IMR-90 (cell line): ENCODE measurements at regions not wholly inside any gene's neighbourhood (a gene's known extent, or its start where the extent isn't known, plus 50 kb on each side); places are given as distances from the start of the nearest gene placed in this dataset.

Experiments used
- ATAC-seq: fragments of 200-7000 bp; cut with Tn5 transposase; 2 replicates; pipeline ENCODE4 v1.9.1; 2020; ENCODE audit warnings: low read depth, mild to moderate bottlenecking, moderate library complexity
- BruUV-seq: library from RNA; stranded (reverse); fragments of 400-500 nt; replicated peaks from 2 replicates; lab custom pipeline; 2021; lab: Mats Ljungman, UMichigan
- CTCF ChIA-PET: fragments of 300-600 bp; formaldehyde crosslinking; extraction: SDS; loops from one replicate; lab custom pipeline; 2021; ENCODE audit warnings: antibody characterized with exemption; lab: Yijun Ruan, JAX
- POLR2A ChIA-PET: fragments of 300-600 bp; sonication (Branson Sonifier 250); formaldehyde crosslinking; loops from one replicate; lab custom pipeline; 2022; ENCODE audit warnings: antibody characterized with exemption; ENCODE audit not compliant: unreplicated experiment; lab: Charles Lee
- DNase-seq: peaks from one replicate; pipeline ENCODE4 v3.0.0; 2013
- H2AFZ ChIP-seq: replicated peaks from 2 replicates; pipeline ENCODE3; 2013; ENCODE audit warnings: low read length, mild to moderate bottlenecking; ENCODE audit not compliant: poor library complexity
- H2AK5ac ChIP-seq: 2 replicates; pipeline ENCODE4 v1.6.1; 2013; ENCODE audit warnings: low read depth, low read length, inconsistent platforms
- H2AK9ac ChIP-seq: replicated peaks from 2 replicates; pipeline ENCODE3; 2013; ENCODE audit warnings: mild to moderate bottlenecking, low read depth, low read length, moderate library complexity; ENCODE audit not compliant: poor library complexity
- H2BK120ac ChIP-seq: 2 replicates; pipeline ENCODE4 v1.6.1; 2013; ENCODE audit warnings: low read depth, low read length, inconsistent platforms
- H2BK15ac ChIP-seq: 3 replicates; pipeline ENCODE4 v1.6.1; 2013; ENCODE audit warnings: low read depth, low read length, inconsistent platforms
- H2BK20ac ChIP-seq: 2 replicates; pipeline ENCODE4 v1.6.1; 2013; ENCODE audit warnings: low read depth, mild to moderate bottlenecking, inconsistent platforms, low read length, moderate library complexity
- H2BK5ac ChIP-seq: 2 replicates; pipeline ENCODE4 v1.6.1; 2013; ENCODE audit warnings: mild to moderate bottlenecking, low read depth, low read length, inconsistent platforms; ENCODE audit not compliant: poor library complexity, severe bottlenecking
- H3K14ac ChIP-seq: replicated peaks from 2 replicates; pipeline ENCODE4 v1.6.1; 2013; ENCODE audit warnings: low read depth, low read length, inconsistent platforms
- H3K18ac ChIP-seq: 2 replicates; pipeline ENCODE4 v1.6.1; 2013; ENCODE audit warnings: low read depth, low read length, control low read depth
- H3K23ac ChIP-seq: 2 replicates; pipeline ENCODE4 v1.6.1; 2013; ENCODE audit warnings: low read depth, low read length, inconsistent platforms
- H3K27ac ChIP-seq: 2 replicates; pipeline ENCODE4 v1.5.1; 2013; ENCODE audit warnings: mild to moderate bottlenecking, control low read depth, low read length; ENCODE audit not compliant: insufficient read depth
- H3K27me3 ChIP-seq: 2 replicates; pipeline ENCODE4 v1.6.1; 2013; ENCODE audit warnings: low read length; ENCODE audit not compliant: control insufficient read depth, insufficient read depth
- H3K36me3 ChIP-seq: 2 replicates; pipeline ENCODE4 v1.6.1; 2013; ENCODE audit warnings: low read length, mixed read lengths; ENCODE audit not compliant: control insufficient read depth, insufficient read depth
- H3K4ac ChIP-seq: 2 replicates; pipeline ENCODE4 v1.6.1; 2013; ENCODE audit warnings: low read depth, low read length, inconsistent platforms
- H3K4me1 ChIP-seq: 2 replicates; pipeline ENCODE4 v1.6.1; 2013; ENCODE audit warnings: low read length, mixed read lengths; ENCODE audit not compliant: control insufficient read depth, insufficient read depth
- H3K4me2 ChIP-seq: 2 replicates; pipeline ENCODE4 v1.6.1; 2013; ENCODE audit warnings: low read depth, mild to moderate bottlenecking, control low read depth, low read length, moderate library complexity
- H3K4me3 ChIP-seq: 2 replicates; pipeline ENCODE4 v1.5.1; 2013; ENCODE audit warnings: low read depth, mild to moderate bottlenecking, control low read depth, low read length, moderate library complexity; ENCODE audit not compliant: insufficient read depth
- H3K56ac ChIP-seq: 2 replicates; pipeline ENCODE4 v1.6.1; 2013; ENCODE audit warnings: low read length, inconsistent platforms; ENCODE audit not compliant: insufficient read depth; ENCODE audit errors: extremely low read depth
- H3K79me1 ChIP-seq, 2 experiments: 2 replicates each; pipeline ENCODE4 v1.6.1; 2013; ENCODE audit warnings: low read length in 2 of 2, inconsistent platforms in 1 of 2, low read depth in 1 of 2
- H3K9ac ChIP-seq: 2 replicates; pipeline ENCODE4 v1.6.1; 2013; ENCODE audit warnings: low read depth, low read length, control low read depth
- H3K9me1 ChIP-seq: 2 replicates; pipeline ENCODE4 v1.6.1; 2013; ENCODE audit warnings: low read length, inconsistent platforms; ENCODE audit not compliant: insufficient read depth
- H3K9me3 ChIP-seq: 2 replicates; pipeline ENCODE4 v1.6.1; 2013; ENCODE audit warnings: low read length; ENCODE audit not compliant: control insufficient read depth, insufficient read depth
- H4K20me1 ChIP-seq: 2 replicates; pipeline ENCODE4 v1.6.1; 2013; ENCODE audit warnings: low read length, inconsistent platforms; ENCODE audit not compliant: insufficient read depth
- H4K5ac ChIP-seq: 2 replicates; pipeline ENCODE4 v1.6.1; 2013; ENCODE audit warnings: mild to moderate bottlenecking, low read depth, low read length, control low read depth
- H4K8ac ChIP-seq, 2 experiments: 2 replicates each; pipeline ENCODE4 v1.6.1; 2013; ENCODE audit warnings: low read depth in 2 of 2, low read length in 2 of 2, control low read depth in 1 of 2, inconsistent platforms in 1 of 2
- H4K91ac ChIP-seq: 2 replicates; pipeline ENCODE4 v1.6.1; 2013; ENCODE audit warnings: low read depth, low read length, inconsistent platforms; ENCODE audit not compliant: insufficient read depth
- NFE2L2 ChIP-seq: fragments of 150-350 bp; IDR thresholded peaks from 2 replicates; pipeline ENCODE4 v1.6.1; 2016; ENCODE audit warnings: low read depth, mild to moderate bottlenecking, low read length
- POLR2A ChIP-seq: IDR thresholded peaks from 2 replicates; pipeline ENCODE4 v1.6.1; 2012; ENCODE audit warnings: mild to moderate bottlenecking, low read depth, low read length
- SMC3 ChIP-seq: fragments of 150-350 bp; IDR thresholded peaks from 2 replicates; pipeline ENCODE4 v1.6.1; 2016; ENCODE audit warnings: low read depth, mild to moderate bottlenecking, antibody characterized with exemption, low read length, moderate library complexity
- WGBS, 2 experiments: methylation state at CpG; one replicate each; pipeline versions ENCODE4 v1.1.5 to v1.1.7; 2013; ENCODE audit warnings: missing lambda C conversion rate in 2 of 2; ENCODE audit not compliant: insufficient read length in 1 of 2; ENCODE audit errors: extremely low coverage in 2 of 2; 5-methylcytosine and 5-hydroxymethylcytosine counted together
- dilution Hi-C: fragments of 300-500 bp; cut with HindIII; formaldehyde crosslinking; loops from one replicate; pipeline ENCODE4 v1.14.3; 2018; ENCODE audit warnings: low sequenced_read_pairs; ENCODE audit not compliant: unreplicated experiment
- in situ Hi-C: fragments of 300-500 bp; cut with MboI; formaldehyde crosslinking; loops from 3 replicates; pipeline ENCODE4 v1.14.3; 2019; ENCODE audit warnings: low sequenced_read_pairs, inconsistent platforms, mixed read lengths
- intact Hi-C: fragments of 100-400 bp; cut with micrococcal nuclease; formaldehyde crosslinking; loops from 2 replicates; pipeline ENCODE4 v1.10.0; 2022
- TF ChIP-seq, protein P1 (sequence below): fragments of 150-350 bp; IDR thresholded peaks from 2 replicates; pipeline ENCODE4 v1.6.1; 2016; ENCODE audit warnings: low read depth, mild to moderate bottlenecking, low read length, moderate library complexity, borderline replicate concordance

DNA sequence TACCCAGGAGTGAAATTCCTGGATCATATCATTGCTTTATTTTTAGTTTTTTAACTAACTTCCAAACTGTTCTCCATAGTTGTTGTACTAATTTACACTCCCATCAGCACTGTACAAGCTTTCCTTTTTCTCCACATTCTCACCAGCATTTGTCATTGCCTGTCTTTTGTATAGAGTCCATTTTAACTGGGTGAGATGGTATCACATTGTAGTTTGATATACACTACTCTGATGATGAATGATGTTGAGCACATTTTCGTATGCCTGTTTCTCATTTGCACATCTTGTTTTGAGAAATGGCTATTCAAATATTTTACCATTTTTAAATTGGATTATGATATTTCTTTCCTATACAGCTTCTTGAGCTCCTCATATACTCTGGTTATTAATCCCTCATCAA is 1586.6 kb downstream of the SI start:
- ATAC-seq (no peak), DNase-seq (no peak)
- Histone ChIP-seq H3K79me1 (no peaks in the 10 kb centered on the region), H3K18ac (no peak overlapping the region), H2BK20ac (no peak overlapping the region), H3K4me2 (no peak overlapping the region), H4K91ac (no peak overlapping the region), H4K8ac (no peak overlapping the region), H3K27me3 (no peaks in the 10 kb centered on the region), H2AK9ac (no peak overlapping the region), H3K23ac (no peak overlapping the region), H4K5ac (no peak overlapping the region), H3K56ac (no peak overlapping the region), H3K36me3 (no peaks in the 10 kb centered on the region), H2BK120ac (no peak overlapping the region), H3K27ac (no peak overlapping the region), H2AFZ (no peak overlapping the region), H3K4me3 (no peak overlapping the region), H3K9ac (no peak overlapping the region), H3K4me1 (no peaks in the 10 kb centered on the region), H2AK5ac (no peak overlapping the region), H2BK5ac (no peak overlapping the region), H3K9me3 (peaks cover 8% of the 10 kb centered on the region), H2BK15ac (no peak overlapping the region), H3K9me1 (no peaks in the 10 kb centered on the region), H3K14ac (no peak overlapping the region), H4K20me1 (no peaks in the 10 kb centered on the region), H3K4ac (no peak overlapping the region)
- intact Hi-C loops, result no loop called here
- in situ Hi-C loops, result no loop called here
- POLR2A ChIA-PET, result no interaction called here
- BruUV-seq, result no TSS peak
- TF ChIP-seq NFE2L2, result no peak
- TF ChIP-seq, protein P1, sequence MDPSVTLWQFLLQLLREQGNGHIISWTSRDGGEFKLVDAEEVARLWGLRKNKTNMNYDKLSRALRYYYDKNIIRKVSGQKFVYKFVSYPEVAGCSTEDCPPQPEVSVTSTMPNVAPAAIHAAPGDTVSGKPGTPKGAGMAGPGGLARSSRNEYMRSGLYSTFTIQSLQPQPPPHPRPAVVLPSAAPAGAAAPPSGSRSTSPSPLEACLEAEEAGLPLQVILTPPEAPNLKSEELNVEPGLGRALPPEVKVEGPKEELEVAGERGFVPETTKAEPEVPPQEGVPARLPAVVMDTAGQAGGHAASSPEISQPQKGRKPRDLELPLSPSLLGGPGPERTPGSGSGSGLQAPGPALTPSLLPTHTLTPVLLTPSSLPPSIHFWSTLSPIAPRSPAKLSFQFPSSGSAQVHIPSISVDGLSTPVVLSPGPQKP, result no peak
- TF ChIP-seq POLR2A, result no peak
- no peak for TF ChIP-seq SMC3
- dilution Hi-C loops, result no loop called here
- CTCF ChIA-PET, result no interaction called here
- WGBS, 2 experiments, result no CpG with 5 or more reads among the region's 1 CpG
